Hepatocyte (in vitro differentiated cells): ENCODE measurements at regions not wholly inside any gene's neighbourhood (a gene's known extent, or its start where the extent isn't known, plus 50 kb on each side); places are given as distances from the start of the nearest gene placed in this dataset.

ENCODE experiments used
- DNase-seq: peaks from one replicate; pipeline ENCODE4 v3.0.0-alpha.2; 2016; ENCODE audit warnings: low spot score
- H2AFZ ChIP-seq: fragments of 200-600 bp; sonication (generic); 2 replicates; pipeline ENCODE4 v1.6.0; 2016; ENCODE audit warnings: antibody characterized with exemption, mild to moderate bottlenecking
- H3K27ac ChIP-seq: fragments of 200-600 bp; sonication (generic); 2 replicates; pipeline ENCODE4 v1.5.1; 2016; ENCODE audit warnings: mild to moderate bottlenecking
- H3K27me3 ChIP-seq: fragments of 200-600 bp; sonication (generic); 2 replicates; pipeline ENCODE4 v1.6.1; 2016
- H3K36me3 ChIP-seq: fragments of 200-600 bp; sonication (generic); replicated peaks from 2 replicates; pipeline ENCODE4 v1.5.1; 2016; ENCODE audit warnings: low read depth; ENCODE audit not compliant: insufficient read depth
- H3K4me1 ChIP-seq: fragments of 200-600 bp; sonication (generic); 2 replicates; pipeline ENCODE4 v1.5.1; 2016; ENCODE audit warnings: mild to moderate bottlenecking, moderate library complexity; ENCODE audit not compliant: insufficient read depth
- H3K4me2 ChIP-seq: fragments of 200-600 bp; sonication (generic); 2 replicates; pipeline ENCODE4 v1.6.0; 2016
- H3K4me3 ChIP-seq: fragments of 200-600 bp; sonication (generic); 2 replicates; pipeline ENCODE4 v1.5.1; 2016; ENCODE audit warnings: mild to moderate bottlenecking
- H3K79me2 ChIP-seq: fragments of 200-600 bp; sonication (generic); 2 replicates; pipeline ENCODE4 v1.6.0; 2017; ENCODE audit warnings: mild to moderate bottlenecking
- H3K9me2 ChIP-seq: fragments of 200-600 bp; sonication (generic); replicated peaks from 2 replicates; pipeline ENCODE4 v1.6.0; 2017; ENCODE audit warnings: mild to moderate bottlenecking; ENCODE audit not compliant: insufficient read depth
- H3K9me3 ChIP-seq: fragments of 200-600 bp; sonication (generic); 2 replicates; pipeline ENCODE4 v1.5.1; 2016; ENCODE audit warnings: low read depth, mild to moderate bottlenecking
- H4K20me1 ChIP-seq: fragments of 200-600 bp; sonication (generic); 2 replicates; pipeline ENCODE4 v1.6.0; 2016; ENCODE audit warnings: mild to moderate bottlenecking; ENCODE audit not compliant: insufficient read depth, poor library complexity, severe bottlenecking
- EZH2 ChIP-seq: fragments of 200-600 bp; sonication (generic); IDR thresholded peaks from 2 replicates; pipeline ENCODE4 v1.6.1; 2016; ENCODE audit warnings: antibody characterized with exemption, mild to moderate bottlenecking, borderline replicate concordance
- EZH2phosphoT487 ChIP-seq: fragments of 200-600 bp; sonication (generic); IDR thresholded peaks from one replicate; pipeline ENCODE4 v1.6.1; 2018; ENCODE audit warnings: antibody characterized with exemption, mild to moderate bottlenecking, low read depth, moderate library complexity; ENCODE audit not compliant: unreplicated experiment, severe bottlenecking
- WGBS: methylation state at CpG from one replicate; pipeline ENCODE4 v1.1.6; 2016; ENCODE audit warnings: low lambda C conversion rate; ENCODE audit errors: missing lambda C conversion rate; 5-methylcytosine and 5-hydroxymethylcytosine counted together
- TF ChIP-seq, protein P1 (sequence below): fragments of 200-600 bp; sonication (generic); IDR thresholded peaks from 2 replicates; pipeline ENCODE4 v1.5.1; 2016; ENCODE audit warnings: antibody characterized with exemption, mild to moderate bottlenecking; ENCODE audit not compliant: poor library complexity

DNA sequence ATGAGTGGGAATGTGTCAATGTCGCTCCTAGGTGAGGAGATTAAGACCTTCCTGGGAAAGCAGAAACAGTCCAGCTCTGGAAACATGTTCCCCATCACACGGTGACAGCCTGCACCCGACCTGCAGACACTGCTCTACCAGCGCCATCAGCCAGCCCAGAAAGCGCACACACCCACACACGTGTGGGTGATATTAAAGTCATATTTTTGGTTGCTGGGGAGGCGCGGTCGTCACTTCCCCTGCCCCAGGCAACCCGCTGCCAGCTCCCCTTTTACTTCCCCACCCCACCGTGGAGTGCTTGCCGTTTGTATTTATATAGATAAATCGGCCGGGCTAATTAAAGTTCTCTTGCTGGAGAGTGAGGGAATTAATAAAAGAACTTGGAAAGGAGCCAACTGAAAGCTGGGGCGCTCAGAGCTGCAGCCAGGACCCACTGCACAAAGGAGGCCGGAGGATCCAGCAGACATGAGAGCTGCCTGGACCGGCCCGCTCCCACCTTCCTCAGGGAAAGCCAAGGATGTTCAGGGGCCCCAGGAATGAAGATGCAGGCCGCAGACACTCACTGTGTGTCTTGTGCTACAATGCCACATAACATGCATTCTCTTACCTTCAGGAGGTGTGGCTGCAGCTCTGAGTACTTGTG lies 145.2 kb upstream of the UNC5B start:
- H3K9me2 ChIP-seq, result no peaks in the 10 kb centered on the region
- H4K20me1 ChIP-seq, result no peaks in the 10 kb centered on the region
- H3K4me1 ChIP-seq, result no peaks in the 10 kb centered on the region
- TF ChIP-seq EZH2 (no peak), EZH2phosphoT487 (no peak)
- TF ChIP-seq, protein P1, sequence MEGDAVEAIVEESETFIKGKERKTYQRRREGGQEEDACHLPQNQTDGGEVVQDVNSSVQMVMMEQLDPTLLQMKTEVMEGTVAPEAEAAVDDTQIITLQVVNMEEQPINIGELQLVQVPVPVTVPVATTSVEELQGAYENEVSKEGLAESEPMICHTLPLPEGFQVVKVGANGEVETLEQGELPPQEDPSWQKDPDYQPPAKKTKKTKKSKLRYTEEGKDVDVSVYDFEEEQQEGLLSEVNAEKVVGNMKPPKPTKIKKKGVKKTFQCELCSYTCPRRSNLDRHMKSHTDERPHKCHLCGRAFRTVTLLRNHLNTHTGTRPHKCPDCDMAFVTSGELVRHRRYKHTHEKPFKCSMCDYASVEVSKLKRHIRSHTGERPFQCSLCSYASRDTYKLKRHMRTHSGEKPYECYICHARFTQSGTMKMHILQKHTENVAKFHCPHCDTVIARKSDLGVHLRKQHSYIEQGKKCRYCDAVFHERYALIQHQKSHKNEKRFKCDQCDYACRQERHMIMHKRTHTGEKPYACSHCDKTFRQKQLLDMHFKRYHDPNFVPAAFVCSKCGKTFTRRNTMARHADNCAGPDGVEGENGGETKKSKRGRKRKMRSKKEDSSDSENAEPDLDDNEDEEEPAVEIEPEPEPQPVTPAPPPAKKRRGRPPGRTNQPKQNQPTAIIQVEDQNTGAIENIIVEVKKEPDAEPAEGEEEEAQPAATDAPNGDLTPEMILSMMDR, result no peak
- H3K4me3 ChIP-seq, result no peak overlapping the region
- no peaks in the 10 kb centered on the region for H3K27me3 ChIP-seq
- H3K36me3 ChIP-seq, result no peaks in the 10 kb centered on the region
- no peak overlapping the region for H3K4me2 ChIP-seq
- H3K27ac ChIP-seq, result no peak overlapping the region
- WGBS, result 61% methylated on average over 19 of the region's 19 CpGs
- no peaks in the 10 kb centered on the region for H3K9me3 ChIP-seq
- H3K79me2 ChIP-seq, result no peaks in the 10 kb centered on the region
- H2AFZ ChIP-seq, result no peak overlapping the region
- DNase-seq, result no peak

DNA sequence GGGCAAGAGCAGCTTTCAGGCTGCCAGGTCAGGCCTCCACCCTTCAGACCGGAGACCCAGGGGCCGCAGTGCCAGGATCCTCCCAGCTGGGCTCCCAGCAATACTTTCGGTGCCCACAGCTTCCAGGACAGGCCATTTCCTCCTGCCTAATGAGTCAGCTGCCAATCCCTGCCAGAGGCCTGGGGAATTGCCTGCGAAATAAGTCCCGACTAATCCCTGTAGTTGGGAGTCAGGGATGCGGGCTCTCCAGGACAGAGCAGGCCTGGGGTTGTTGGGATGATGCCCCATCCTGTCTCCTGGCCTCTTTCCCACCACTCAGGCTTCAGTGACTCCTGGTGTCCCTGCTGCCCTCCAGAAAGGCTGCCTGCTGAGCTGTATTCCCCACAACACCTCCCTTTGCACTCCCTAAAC lies 143.5 kb upstream of the UNC5B start:
- no peaks in the 10 kb centered on the region for H3K79me2 ChIP-seq
- no peak overlapping the region for H2AFZ ChIP-seq

DNA sequence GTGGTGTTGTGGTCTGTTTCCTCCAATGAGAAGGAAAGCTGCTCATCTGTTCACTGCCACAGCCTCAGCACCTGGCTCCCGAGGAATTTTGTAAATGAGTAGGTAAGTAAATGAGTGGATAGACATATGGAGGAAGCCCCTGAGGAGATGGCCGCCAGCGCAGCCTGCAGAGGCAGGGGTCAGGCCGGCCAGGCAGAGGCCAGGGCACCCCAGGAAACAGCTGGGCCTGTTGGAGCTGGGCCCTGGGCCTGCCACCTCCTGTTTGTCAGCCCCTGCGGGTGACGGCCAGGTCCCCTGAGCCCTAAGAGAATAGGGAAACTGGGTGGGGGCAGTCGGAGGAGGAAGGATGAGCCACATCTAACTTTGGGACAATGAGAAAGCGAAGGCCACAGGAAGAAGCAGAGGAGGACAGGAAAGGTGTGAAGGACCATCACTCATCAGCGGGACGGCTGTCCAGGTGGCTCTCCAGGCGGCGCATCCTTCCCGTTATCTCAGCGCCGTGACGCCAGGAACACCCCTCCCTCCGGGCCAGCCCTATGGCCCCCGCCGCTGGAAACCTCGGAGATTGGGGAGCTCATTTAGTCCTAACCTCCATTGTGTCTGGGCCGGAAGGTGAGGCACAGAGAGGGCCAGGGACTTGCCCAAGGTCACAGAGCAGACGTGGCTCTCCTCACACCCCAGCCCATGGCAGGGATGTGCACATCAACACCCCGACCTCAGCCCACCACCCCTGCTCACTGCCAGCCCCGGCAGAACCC lies 142.3 kb upstream of the UNC5B start:
- WGBS, result 87% methylated on average over 22 of the region's 24 CpGs
- H3K79me2 ChIP-seq, result no peaks in the 10 kb centered on the region
- no peak overlapping the region for H3K27ac ChIP-seq
- H3K4me2 ChIP-seq, result no peak overlapping the region
- H3K27me3 ChIP-seq, result peaks cover 3% of the 10 kb centered on the region
- H3K9me3 ChIP-seq, result no peaks in the 10 kb centered on the region
- no peaks in the 10 kb centered on the region for H4K20me1 ChIP-seq
- H3K4me1 ChIP-seq, result no peaks in the 10 kb centered on the region
- H3K36me3 ChIP-seq, result no peaks in the 10 kb centered on the region
- H2AFZ ChIP-seq, result no peak overlapping the region
- no peak for DNase-seq
- no peaks in the 10 kb centered on the region for H3K9me2 ChIP-seq
- no peak for TF ChIP-seq EZH2phosphoT487
- TF ChIP-seq, protein P1, result no peak
- no peak for TF ChIP-seq EZH2
- no peak overlapping the region for H3K4me3 ChIP-seq

More for the DNA sequence above, 143.5 kb upstream of the UNC5B start:
- no peaks in the 10 kb centered on the region for H3K27me3 ChIP-seq
- no peaks in the 10 kb centered on the region for H3K4me1 ChIP-seq
- H3K9me3 ChIP-seq, result no peaks in the 10 kb centered on the region
- WGBS, result 85% methylated on average over 6 of the region's 6 CpGs
- no peak overlapping the region for H3K4me2 ChIP-seq
- no peaks in the 10 kb centered on the region for H3K36me3 ChIP-seq
- no peak overlapping the region for H3K27ac ChIP-seq
- no peaks in the 10 kb centered on the region for H4K20me1 ChIP-seq
- DNase-seq, result no peak
- no peak overlapping the region for H3K4me3 ChIP-seq
- H3K9me2 ChIP-seq, result no peaks in the 10 kb centered on the region
- TF ChIP-seq EZH2 (no peak), EZH2phosphoT487 (no peak)
- TF ChIP-seq, protein P1, result no peak
